Psoas muscle (tissue), 7 donors: ENCODE measurements at regions not wholly inside any gene's neighbourhood (a gene's known extent, or its start where the extent isn't known, plus 50 kb on each side); places are given as distances from the start of the nearest gene placed in this dataset.

ENCODE experiments used
- ATAC-seq, 4 donors: fragments of 200-7000 bp; cut with Tn5 transposase; one replicate each; pipeline ENCODE4 v1.9.1; 2020; ENCODE audit warnings: moderate library complexity in 3 of 4, mild to moderate bottlenecking in 2 of 4
- DNase-seq, 2 donors: peaks; one replicate each; pipeline ENCODE4 v3.0.0-alpha.2; 2020
- H3K27ac ChIP-seq: fragments of 200-600 bp; one replicate; pipeline ENCODE4 v1.8.0; 2022
- H3K27me3 ChIP-seq, 3 donors: fragments of 200-600 bp in 1 of 3; one replicate each; pipeline versions ENCODE4 v1.6.1 to v1.8.0; 2013 to 2022; ENCODE audit warnings: low read length in 2 of 3, mild to moderate bottlenecking in 2 of 3, moderate library complexity in 1 of 3; ENCODE audit not compliant: insufficient read depth in 3 of 3
- H3K36me3 ChIP-seq, 2 donors: fragments of 200-600 bp in 1 of 2; one replicate each; pipeline versions ENCODE4 v1.6.1 to v1.8.0; 2013 to 2022; ENCODE audit warnings: low read depth in 1 of 2, mild to moderate bottlenecking in 1 of 2, moderate library complexity in 1 of 2; ENCODE audit not compliant: insufficient read depth in 1 of 2
- H3K4me1 ChIP-seq: fragments of 200-600 bp; one replicate; pipeline ENCODE4 v1.8.0; 2022
- H3K4me3 ChIP-seq: fragments of 200-600 bp; one replicate; pipeline ENCODE4 v1.8.0; 2022; ENCODE audit warnings: mild to moderate bottlenecking
- H3K9me3 ChIP-seq: fragments of 200-600 bp; one replicate; pipeline ENCODE4 v1.8.0; 2022
- CTCF ChIP-seq: fragments of 200-600 bp; IDR thresholded peaks from one replicate; pipeline ENCODE4 v1.8.0; 2022; ENCODE audit warnings: antibody characterized with exemption
- WGBS, 3 donors: extraction: QIAGEN DNeasy Blood & Tissue Kit; methylation state at CpG; one replicate each; pipeline versions ENCODE4 v1.1.6 to v1.1.7; 2013; 5-methylcytosine and 5-hydroxymethylcytosine counted together
- intact Hi-C, 2 donors: fragments of 100-400 bp; cut with DNase I; formaldehyde crosslinking; loops; one replicate each; pipeline versions ENCODE4 v1.11.0 to v1.14.2; 2022
- donor health status: healthy with polysubstance abuse.
- donor health status: DM: no; HTN: no; CAD: no; lungs with moderate emphysema.
- donor health status: Bipolar disorder and iron deficiency.
- donor health status: healthy.
- donor health status: DM: yes; HTN: yes; CAD: no.
- donor health status: DM: no; HTN: no; CAD: no.
- donor health status: DM: yes; HTN: yes; CAD: no.

GRCh38 chr18:68543344-68543743 lies 171.6 kb downstream of the TMX3 start:
- Histone ChIP-seq H3K27ac (no peak overlapping the region), H3K36me3 (no peaks in the 10 kb centered on the region), H3K9me3 (no peaks in the 10 kb centered on the region), H3K4me3 (no peak overlapping the region), H3K27me3 (no peaks in the 10 kb centered on the region), H3K4me1 (no peaks in the 10 kb centered on the region)
- DNase-seq: no peak
- 84 to 90% (median 86%) methylated on average over 2 of the region's 2 CpGs for WGBS, 3 donors
- TF ChIP-seq CTCF: no peak
- no peak for ATAC-seq
- intact Hi-C loops: no loop called here

GRCh38 chr18:68542846-68543245 lies 172.1 kb downstream of the TMX3 start:
- no peak for TF ChIP-seq CTCF
- Histone ChIP-seq H3K36me3 (no peaks in the 10 kb centered on the region), H3K4me3 (no peak overlapping the region), H3K4me1 (no peaks in the 10 kb centered on the region), H3K9me3 (no peaks in the 10 kb centered on the region), H3K27me3 (no peaks in the 10 kb centered on the region), H3K27ac (no peak overlapping the region)
- DNase-seq: no peak
- intact Hi-C loops: no loop called here
- WGBS, 3 donors: 32 to 50% (median 33%) methylated on average over 1 of the region's 1 CpG
- ATAC-seq: no peak

- Histone ChIP-seq H3K36me3 (no peaks in the 10 kb centered on the region), H3K4me1 (no peaks in the 10 kb centered on the region), H3K9me3 (no peaks in the 10 kb centered on the region), H3K4me3 (no peak overlapping the region), H3K27me3 (no peaks in the 10 kb centered on the region), H3K27ac (no peak overlapping the region)
- DNase-seq: no peak
- TF ChIP-seq CTCF: no peak
- no peak for ATAC-seq
- 48 to 51% (median 49%) methylated on average over 2 of the region's 2 CpGs for WGBS, 3 donors
- intact Hi-C loops: no loop called here
Measured at GRCh38 chr18:68533641-68534040, 181.3 kb downstream of the TMX3 start.

- no peaks in the 10 kb centered on the region for H3K4me1 ChIP-seq
- no peaks in the 10 kb centered on the region for H3K27me3 ChIP-seq
- WGBS, 3 donors: 42 to 54% (median 53%) methylated on average over 3 of the region's 3 CpGs
- intact Hi-C loops: no loop called here
- ATAC-seq: no peak
- no peak overlapping the region for H3K27ac ChIP-seq
- H3K4me3 ChIP-seq: no peak overlapping the region
- no peak for DNase-seq
- no peak for TF ChIP-seq CTCF
- H3K9me3 ChIP-seq: no peaks in the 10 kb centered on the region
- no peaks in the 10 kb centered on the region for H3K36me3 ChIP-seq
Measured at GRCh38 chr18:68532328-68532885, 182.5 kb downstream of the TMX3 start.

GRCh38 chr18:68525091-68525490 lies 189.8 kb downstream of the TMX3 start:
- no peak for TF ChIP-seq CTCF
- no peaks in the 10 kb centered on the region for H3K4me1 ChIP-seq
- intact Hi-C loops: no loop called here
- no peak for ATAC-seq
- H3K27ac ChIP-seq: no peak overlapping the region
- no peaks in the 10 kb centered on the region for H3K27me3 ChIP-seq
- no peaks in the 10 kb centered on the region for H3K9me3 ChIP-seq
- 59 to 68% (median 60%) methylated on average over 2 of the region's 2 CpGs for WGBS, 3 donors
- no peak overlapping the region for H3K4me3 ChIP-seq
- no peaks in the 10 kb centered on the region for H3K36me3 ChIP-seq
- DNase-seq: no peak
